ENCODE measurements at regions not wholly inside any gene's neighbourhood (a gene's known extent, or its start where the extent isn't known, plus 50 kb on each side); places are given as distances from the start of the nearest gene placed in this dataset.

DNA sequence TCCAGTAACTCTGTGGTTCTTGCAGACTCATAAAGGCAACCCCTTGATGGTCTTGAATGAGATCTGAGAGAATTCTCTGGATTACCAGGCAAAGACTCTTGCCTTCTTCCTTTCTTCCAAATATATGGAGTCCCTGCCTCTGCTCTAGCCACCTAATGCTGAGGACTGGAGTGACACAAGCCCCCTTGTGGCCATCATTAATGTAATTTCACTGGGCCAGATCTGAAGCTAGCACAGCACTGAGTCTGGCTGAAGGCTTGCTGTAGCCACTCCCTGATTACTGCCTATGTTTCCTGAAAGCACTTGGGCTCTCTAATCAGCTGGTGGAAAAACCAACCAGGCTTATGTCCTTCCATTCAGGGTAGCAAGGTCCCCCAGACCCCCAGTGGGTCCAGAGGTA lies 559.3 kb upstream of the IRAK1BP1 start:
- Histone ChIP-seq H3K9me3 (ENCODE audit: control insufficient read depth, insufficient read depth, low read length) (no peaks in the 10 kb centered on the region), H3K36me3 (ENCODE audit: control insufficient read depth, insufficient read depth, low read length) (no peaks in the 10 kb centered on the region), H3K4me1 (ENCODE audit: control insufficient read depth, insufficient read depth, low read length) (no peaks in the 10 kb centered on the region), H3K27ac (ENCODE audit: low read length) (no peak overlapping the region), H3K27me3 (ENCODE audit: control insufficient read depth, insufficient read depth, low read length) (no peaks in the 10 kb centered on the region), H3K4me3 (ENCODE audit: low read length) (no peak overlapping the region)
- peak; percentile 1 for DNase-seq (ENCODE audit: low read depth, low spot score)

DNA sequence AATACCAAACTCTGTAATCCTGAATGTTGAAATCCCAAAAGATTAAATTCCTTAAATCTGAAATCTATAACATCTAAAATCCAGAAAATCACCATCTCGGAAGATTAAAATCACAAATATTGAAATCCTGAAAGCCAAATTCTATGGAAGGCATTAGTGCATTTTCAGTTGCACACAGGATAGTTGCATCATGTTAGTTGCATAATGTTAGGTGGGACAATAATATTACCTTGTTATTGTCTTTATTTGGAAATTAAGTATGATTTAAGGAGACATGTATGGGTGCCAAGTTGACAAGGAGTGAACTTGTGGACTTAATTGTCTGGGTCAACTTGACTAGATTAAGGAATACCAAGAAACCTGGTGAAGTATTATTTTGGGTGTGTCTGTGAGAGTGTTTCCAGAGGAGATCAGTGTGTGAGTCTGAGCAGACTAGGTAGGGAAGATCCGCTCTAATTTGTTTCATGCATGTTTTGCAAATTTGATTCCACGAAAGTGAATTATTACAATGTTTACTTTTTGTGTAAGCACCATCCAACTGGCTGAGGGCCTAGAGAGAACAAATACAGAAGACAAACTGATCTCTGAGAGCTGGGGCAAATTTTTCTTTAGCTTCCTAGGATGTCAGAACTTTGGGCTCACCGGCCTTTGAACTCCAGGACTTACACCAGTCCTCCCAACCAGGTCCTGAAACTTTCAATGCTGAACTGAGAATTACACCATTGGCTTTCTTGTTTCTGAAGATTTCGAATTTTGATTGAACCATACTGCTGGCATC lies 545.1 kb upstream of the IRAK1BP1 start:
- Histone ChIP-seq H3K27me3 (ENCODE audit: control insufficient read depth, insufficient read depth, low read length) (no peaks in the 10 kb centered on the region), H3K4me1 (ENCODE audit: control insufficient read depth, insufficient read depth, low read length) (no peaks in the 10 kb centered on the region), H3K27ac (ENCODE audit: low read length) (no peak overlapping the region), H3K4me3 (ENCODE audit: low read length) (no peak overlapping the region), H3K9me3 (ENCODE audit: control insufficient read depth, insufficient read depth, low read length) (no peaks in the 10 kb centered on the region), H3K36me3 (ENCODE audit: control insufficient read depth, insufficient read depth, low read length) (no peaks in the 10 kb centered on the region)
- no CpG with 5 or more reads among the region's 5 CpGs for WGBS (ENCODE audit: insufficient coverage, insufficient read length)
- DNase-seq (ENCODE audit: low read depth, low spot score): no peak

DNA sequence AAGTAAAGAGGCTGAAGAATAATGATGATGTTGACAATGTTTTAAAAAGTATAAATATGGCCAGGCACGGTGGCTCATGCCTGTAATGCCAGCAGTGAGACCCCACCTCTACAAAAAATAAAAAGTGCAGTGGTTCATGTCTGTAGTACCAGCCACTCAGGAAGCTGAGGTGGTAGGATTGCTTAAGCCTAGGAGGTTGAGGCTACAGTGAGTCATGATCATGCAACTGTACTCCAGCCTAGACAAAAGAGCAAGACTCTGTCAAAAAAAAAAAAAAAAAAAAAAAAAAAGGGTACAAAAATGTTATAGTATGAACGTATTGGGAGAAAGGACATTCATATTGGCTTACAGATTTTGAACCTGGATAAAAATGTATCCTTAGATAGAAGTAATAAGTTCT lies 543.1 kb upstream of the IRAK1BP1 start:
- Histone ChIP-seq H3K27ac (ENCODE audit: low read length) (no peak overlapping the region), H3K4me3 (ENCODE audit: low read length) (no peak overlapping the region), H3K4me1 (ENCODE audit: control insufficient read depth, insufficient read depth, low read length) (no peaks in the 10 kb centered on the region), H3K27me3 (ENCODE audit: control insufficient read depth, insufficient read depth, low read length) (no peaks in the 10 kb centered on the region), H3K36me3 (ENCODE audit: control insufficient read depth, insufficient read depth, low read length) (no peaks in the 10 kb centered on the region), H3K9me3 (ENCODE audit: control insufficient read depth, insufficient read depth, low read length) (no peaks in the 10 kb centered on the region)
- WGBS (ENCODE audit: insufficient coverage, insufficient read length): no CpG with 5 or more reads among the region's 2 CpGs
- no peak for DNase-seq (ENCODE audit: low read depth, low spot score)

DNA sequence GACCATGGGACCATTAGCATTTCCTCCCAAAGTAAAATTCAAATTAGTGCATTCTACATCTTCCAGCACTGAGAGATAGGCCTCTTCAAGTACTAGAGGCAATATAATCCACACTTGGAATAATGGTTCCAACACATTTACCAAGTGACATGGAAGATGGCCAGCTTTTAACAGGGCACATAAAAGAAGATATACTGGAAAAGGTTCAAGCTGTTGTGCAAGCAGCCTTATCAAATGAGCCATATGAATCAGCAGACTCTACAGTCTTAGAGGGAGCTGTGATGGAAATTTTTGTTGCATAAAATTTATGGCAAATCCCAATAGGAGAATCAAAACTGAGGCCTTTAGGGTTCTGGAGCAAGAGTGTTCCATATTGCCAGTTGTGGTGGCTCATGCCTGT lies 526.6 kb upstream of the IRAK1BP1 start:
- Histone ChIP-seq H3K27me3 (ENCODE audit: control insufficient read depth, insufficient read depth, low read length) (no peaks in the 10 kb centered on the region), H3K36me3 (ENCODE audit: control insufficient read depth, insufficient read depth, low read length) (no peaks in the 10 kb centered on the region), H3K4me3 (ENCODE audit: low read length) (no peak overlapping the region), H3K4me1 (ENCODE audit: control insufficient read depth, insufficient read depth, low read length) (no peaks in the 10 kb centered on the region), H3K27ac (ENCODE audit: low read length) (no peak overlapping the region), H3K9me3 (ENCODE audit: control insufficient read depth, insufficient read depth, low read length) (no peaks in the 10 kb centered on the region)
- DNase-seq (ENCODE audit: low read depth, low spot score): no peak

DNA sequence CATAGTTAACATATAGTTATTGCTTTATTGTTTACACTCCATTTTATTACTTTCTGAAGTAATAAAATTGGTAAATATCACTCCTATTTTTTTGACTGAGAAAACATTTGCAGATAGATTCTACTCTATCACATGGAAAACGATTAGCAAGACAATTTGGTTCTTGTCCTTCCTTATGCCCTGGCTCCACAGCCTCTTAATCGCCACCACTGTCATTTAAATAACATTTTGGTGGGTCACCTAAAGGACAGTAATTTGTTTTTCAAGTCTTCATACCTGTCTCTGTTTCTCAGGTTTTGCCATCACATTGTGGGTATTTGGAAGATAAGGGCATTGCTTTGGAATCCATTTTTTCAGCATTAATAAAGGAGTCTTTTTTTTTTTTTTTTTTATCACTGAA lies 521.5 kb upstream of the IRAK1BP1 start:
- DNase-seq (ENCODE audit: low read depth, low spot score): no peak
- Histone ChIP-seq H3K4me1 (ENCODE audit: control insufficient read depth, insufficient read depth, low read length) (peaks cover 1% of the 10 kb centered on the region; the same call in 1 of the 2 replicates), H3K36me3 (ENCODE audit: control insufficient read depth, insufficient read depth, low read length) (no peaks in the 10 kb centered on the region), H3K27ac (ENCODE audit: low read length) (no peak overlapping the region), H3K27me3 (ENCODE audit: control insufficient read depth, insufficient read depth, low read length) (no peaks in the 10 kb centered on the region), H3K9me3 (ENCODE audit: control insufficient read depth, insufficient read depth, low read length) (no peaks in the 10 kb centered on the region), H3K4me3 (ENCODE audit: low read length) (no peak overlapping the region)
- WGBS (ENCODE audit: insufficient coverage, insufficient read length): no CpG with 5 or more reads among the region's 2 CpGs

DNA sequence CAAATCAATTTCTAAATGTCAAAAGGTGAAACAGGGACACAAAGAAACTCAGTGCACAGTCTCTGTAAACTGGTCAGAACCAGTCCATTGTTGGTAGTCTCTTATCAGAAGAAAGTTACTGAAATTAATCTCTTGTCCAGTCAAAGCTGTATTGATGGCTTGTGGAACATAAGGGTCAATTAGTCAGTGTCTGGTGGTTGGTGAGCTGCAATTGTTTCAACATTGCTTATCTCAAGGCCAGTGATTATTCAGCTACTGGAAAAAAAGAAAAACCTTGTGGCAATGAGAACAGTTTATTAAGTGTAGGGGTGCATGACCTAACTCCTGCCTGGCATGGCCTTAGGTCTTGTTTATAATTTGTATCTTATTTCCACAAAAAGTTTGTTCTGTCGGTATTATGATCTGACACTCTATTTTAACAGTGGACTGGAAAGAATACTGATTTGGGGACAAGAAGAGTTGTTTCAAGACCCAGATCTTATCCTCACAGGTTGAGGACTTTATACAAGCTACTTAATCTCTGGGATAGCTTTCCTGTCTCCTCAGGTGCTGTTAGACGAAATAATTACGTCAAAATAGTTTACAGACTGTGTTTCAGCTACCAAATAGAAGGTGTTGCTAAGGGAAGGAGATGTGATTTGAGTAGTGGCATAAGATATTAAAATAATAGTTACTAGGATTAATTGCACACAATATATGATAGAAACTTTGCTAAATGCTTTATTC lies 520.0 kb upstream of the IRAK1BP1 start:
- H3K4me1 ChIP-seq (ENCODE audit: control insufficient read depth, insufficient read depth, low read length): peaks cover 1% of the 10 kb centered on the region; the same call in 1 of the 2 replicates
- no peaks in the 10 kb centered on the region for H3K9me3 ChIP-seq (ENCODE audit: control insufficient read depth, insufficient read depth, low read length)
- no peaks in the 10 kb centered on the region for H3K27me3 ChIP-seq (ENCODE audit: control insufficient read depth, insufficient read depth, low read length)

DNA sequence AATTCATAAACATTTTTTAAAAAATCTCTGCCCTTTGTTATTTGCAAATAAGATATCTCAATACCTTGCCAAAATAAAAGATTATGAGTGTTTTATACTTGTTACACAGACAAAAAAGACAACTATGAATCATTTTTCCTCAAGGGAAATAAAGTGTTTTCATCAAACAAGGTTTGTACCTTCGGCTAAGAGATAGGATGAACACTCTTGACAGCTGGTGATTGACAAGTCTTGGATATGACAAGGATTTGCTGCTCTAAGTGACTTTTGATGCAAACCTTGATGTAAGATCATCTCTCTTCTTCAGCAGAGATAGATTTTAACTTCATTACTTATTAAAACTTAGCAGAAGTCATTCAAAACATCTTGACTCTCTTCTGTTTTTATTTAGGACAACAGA lies 514.3 kb upstream of the IRAK1BP1 start:
- WGBS (ENCODE audit: insufficient coverage, insufficient read length): no CpG with 5 or more reads among the region's 1 CpG
- Histone ChIP-seq H3K27ac (ENCODE audit: low read length) (no peak overlapping the region), H3K36me3 (ENCODE audit: control insufficient read depth, insufficient read depth, low read length) (no peaks in the 10 kb centered on the region), H3K9me3 (ENCODE audit: control insufficient read depth, insufficient read depth, low read length) (no peaks in the 10 kb centered on the region), H3K4me3 (ENCODE audit: low read length) (no peak overlapping the region), H3K27me3 (ENCODE audit: control insufficient read depth, insufficient read depth, low read length) (no peaks in the 10 kb centered on the region), H3K4me1 (ENCODE audit: control insufficient read depth, insufficient read depth, low read length) (peaks cover 1% of the 10 kb centered on the region; the same call in 1 of the 2 replicates)
- no peak for DNase-seq (ENCODE audit: low read depth, low spot score)

More for the DNA sequence above, 520.0 kb upstream of the IRAK1BP1 start:
- Histone ChIP-seq H3K27ac (ENCODE audit: low read length) (no peak overlapping the region), H3K4me3 (ENCODE audit: low read length) (no peak overlapping the region), H3K36me3 (ENCODE audit: control insufficient read depth, insufficient read depth, low read length) (no peaks in the 10 kb centered on the region)
- DNase-seq (ENCODE audit: low read depth, low spot score): no peak
- no CpG with 5 or more reads among the region's 3 CpGs for WGBS (ENCODE audit: insufficient coverage, insufficient read length)

DNA sequence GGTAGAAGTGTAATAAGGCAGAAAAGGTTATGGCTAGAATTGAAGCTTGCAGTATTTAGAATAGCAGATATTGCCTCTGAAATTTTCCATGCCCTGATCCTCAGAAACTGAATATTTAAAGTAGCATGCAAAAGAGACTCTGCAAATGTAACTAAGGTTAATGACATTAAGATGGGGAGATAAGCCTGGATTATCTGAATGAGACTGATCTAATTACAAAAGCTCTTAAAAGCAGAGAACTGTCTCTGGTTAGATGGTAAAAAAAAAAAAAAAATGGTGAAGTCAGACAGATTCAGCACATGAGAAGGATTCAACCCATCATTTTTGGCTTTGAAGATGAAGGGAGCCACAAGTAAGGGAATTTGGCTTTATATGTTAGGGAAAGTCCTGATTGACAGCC lies 503.7 kb upstream of the IRAK1BP1 start:
- no peaks in the 10 kb centered on the region for H3K4me1 ChIP-seq (ENCODE audit: control insufficient read depth, insufficient read depth, low read length)
- DNase-seq (ENCODE audit: low read depth, low spot score): no peak
- H3K27me3 ChIP-seq (ENCODE audit: control insufficient read depth, insufficient read depth, low read length): no peaks in the 10 kb centered on the region
- H3K9me3 ChIP-seq (ENCODE audit: control insufficient read depth, insufficient read depth, low read length): no peaks in the 10 kb centered on the region
- no peaks in the 10 kb centered on the region for H3K36me3 ChIP-seq (ENCODE audit: control insufficient read depth, insufficient read depth, low read length)
- no peak overlapping the region for H3K27ac ChIP-seq (ENCODE audit: low read length)
- H3K4me3 ChIP-seq (ENCODE audit: low read length): no peak overlapping the region

DNA sequence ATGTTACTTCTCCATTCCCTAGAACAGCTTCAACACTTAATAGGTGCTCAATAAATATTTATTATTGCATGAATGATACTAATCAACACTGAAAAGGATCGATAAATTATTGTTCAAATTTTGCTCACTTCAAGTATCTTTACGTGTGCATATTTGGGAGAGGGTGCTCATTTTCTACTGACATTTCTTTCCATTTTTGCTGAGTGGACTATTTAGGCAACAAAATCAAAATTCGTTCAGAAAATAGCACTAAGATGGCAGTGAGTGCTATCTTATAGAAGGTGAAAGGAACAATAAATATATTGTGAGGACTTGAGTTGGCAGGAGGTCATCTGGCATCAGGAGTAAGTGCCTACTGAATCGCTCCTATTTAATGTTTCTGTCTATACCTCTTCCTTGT lies 501.9 kb upstream of the IRAK1BP1 start:
- WGBS (ENCODE audit: insufficient coverage, insufficient read length): no CpG with 5 or more reads among the region's 4 CpGs
- H3K4me3 ChIP-seq (ENCODE audit: low read length): no peak overlapping the region

DNA sequence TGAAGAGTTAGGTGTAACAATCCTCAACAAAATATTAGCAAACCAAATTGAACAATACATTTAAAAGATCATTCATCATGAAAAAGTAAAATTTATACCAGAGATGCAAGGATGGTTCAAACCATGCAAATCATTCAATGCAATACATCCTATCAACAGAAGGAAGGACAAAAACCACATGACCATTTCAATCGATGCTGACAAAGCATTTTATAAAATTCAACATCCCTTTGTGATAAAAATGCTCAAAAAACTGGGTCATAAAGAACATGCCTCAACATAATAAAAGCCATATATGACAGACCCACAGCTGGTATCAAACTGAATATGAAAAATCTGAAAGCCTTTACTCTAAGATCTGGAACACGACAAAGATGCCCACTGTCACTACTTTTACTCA lies 490.3 kb upstream of the IRAK1BP1 start:
- WGBS (ENCODE audit: insufficient coverage, insufficient read length): no CpG with 5 or more reads among the region's 2 CpGs
- no peak for DNase-seq (ENCODE audit: low read depth, low spot score)
- Histone ChIP-seq H3K4me1 (ENCODE audit: control insufficient read depth, insufficient read depth, low read length) (no peaks in the 10 kb centered on the region), H3K36me3 (ENCODE audit: control insufficient read depth, insufficient read depth, low read length) (no peaks in the 10 kb centered on the region), H3K4me3 (ENCODE audit: low read length) (no peak overlapping the region), H3K27ac (ENCODE audit: low read length) (no peak overlapping the region), H3K27me3 (ENCODE audit: control insufficient read depth, insufficient read depth, low read length) (no peaks in the 10 kb centered on the region), H3K9me3 (ENCODE audit: control insufficient read depth, insufficient read depth, low read length) (no peaks in the 10 kb centered on the region)

More for the DNA sequence above, 501.9 kb upstream of the IRAK1BP1 start:
- no peak for DNase-seq (ENCODE audit: low read depth, low spot score)
- no peaks in the 10 kb centered on the region for H3K27me3 ChIP-seq (ENCODE audit: control insufficient read depth, insufficient read depth, low read length)
- no peaks in the 10 kb centered on the region for H3K4me1 ChIP-seq (ENCODE audit: control insufficient read depth, insufficient read depth, low read length)
- H3K27ac ChIP-seq (ENCODE audit: low read length): no peak overlapping the region
- no peaks in the 10 kb centered on the region for H3K9me3 ChIP-seq (ENCODE audit: control insufficient read depth, insufficient read depth, low read length)
- H3K36me3 ChIP-seq (ENCODE audit: control insufficient read depth, insufficient read depth, low read length): no peaks in the 10 kb centered on the region

DNA sequence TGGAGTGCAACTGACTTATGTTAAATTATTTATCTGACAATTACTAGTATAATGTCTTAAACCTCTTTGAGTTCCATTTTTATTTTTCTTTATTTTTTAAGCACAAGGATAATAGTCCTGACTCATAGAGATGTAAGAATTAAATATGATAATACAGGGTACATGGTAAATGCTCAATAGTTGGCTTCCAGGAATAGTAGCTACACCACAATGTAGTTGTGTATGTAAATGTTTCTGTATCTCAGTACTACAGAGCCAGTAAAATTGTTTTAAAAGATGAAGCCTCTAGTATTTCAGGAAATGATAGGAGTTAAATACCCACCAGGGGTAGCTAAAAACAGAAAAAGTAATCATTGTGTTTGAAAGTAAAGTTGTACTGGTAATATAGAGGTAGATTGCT lies 487.4 kb upstream of the IRAK1BP1 start:
- H3K9me3 ChIP-seq (ENCODE audit: control insufficient read depth, insufficient read depth, low read length): no peaks in the 10 kb centered on the region
- no peak overlapping the region for H3K27ac ChIP-seq (ENCODE audit: low read length)
- H3K36me3 ChIP-seq (ENCODE audit: control insufficient read depth, insufficient read depth, low read length): no peaks in the 10 kb centered on the region
- no peaks in the 10 kb centered on the region for H3K4me1 ChIP-seq (ENCODE audit: control insufficient read depth, insufficient read depth, low read length)
- no peak overlapping the region for H3K4me3 ChIP-seq (ENCODE audit: low read length)
- H3K27me3 ChIP-seq (ENCODE audit: control insufficient read depth, insufficient read depth, low read length): no peaks in the 10 kb centered on the region
- no peak for DNase-seq (ENCODE audit: low read depth, low spot score)

Measured in iPS DF 6.9 (cell line).